ENCODE measurements at regions not wholly inside any gene's neighbourhood (a gene's known extent, or its start where the extent isn't known, plus 50 kb on each side); places are given as distances from the start of the nearest gene placed in this dataset.
"Not testable (repeated sequence)": the region's sequence is repeated elsewhere in the genome, so short reads cannot be mapped to it uniquely, and the experiment has no call there.

DNA sequence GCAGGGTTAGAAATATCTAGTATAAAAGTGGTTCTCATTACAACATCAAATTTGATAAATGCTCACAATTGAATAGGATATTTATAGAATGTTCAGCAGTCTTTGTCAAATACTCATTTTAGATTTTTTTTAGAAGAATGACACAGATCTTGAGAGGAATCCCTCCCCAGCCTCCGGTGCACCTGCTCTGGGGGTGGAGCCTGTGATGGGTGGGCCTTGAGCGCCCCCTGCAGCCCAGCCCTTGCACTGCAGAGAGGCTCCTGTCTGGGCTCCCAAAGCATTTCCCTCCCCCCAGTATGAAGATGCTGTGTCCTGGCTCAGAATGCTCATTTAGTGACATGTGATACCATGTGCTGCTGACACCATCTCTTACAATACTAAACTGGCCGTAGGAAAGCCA, 792.3 kb downstream of the TMEM121 start:
- peaks cover 39% of the 10 kb centered on the region for H3K27me3 ChIP-seq (replicated peaks; ENCODE audit: insufficient read depth, low read depth, low read length, poor library complexity)
- intact Hi-C loops (cut with micrococcal nuclease; ENCODE audit: unreplicated experiment): no loop called here
- no peak overlapping the region for H3K4me3 ChIP-seq (ENCODE audit: low read depth, low read length, poor library complexity, severe bottlenecking)
- DNase-seq (ENCODE audit: low spot score): peak; percentile 15
- TF ChIP-seq CTCF (conservative IDR thresholded peaks at IDR 0.05; ENCODE audit: low read depth, low read length) (peak; percentile 69), EZH2 (IDR thresholded peaks at IDR 0.05; ENCODE audit: borderline replicate concordance, low read depth, low read length, poor library complexity, severe bottlenecking) (no peak)
- H3K4me1 ChIP-seq (ENCODE audit: insufficient read depth, low read length, poor library complexity, severe bottlenecking): no peaks in the 10 kb centered on the region
- POLR2A ChIA-PET (ENCODE audit: low non-redundant PET): no interaction called here
- CTCF ChIA-PET: no interaction called here
- no peak overlapping the region for H3K27ac ChIP-seq (ENCODE audit: low read depth, low read length, poor library complexity, severe bottlenecking)
- no TSS peak for BruUV-seq (replicated peaks)
- H3K36me3 ChIP-seq (ENCODE audit: insufficient read depth, low read length, poor library complexity, severe bottlenecking): no peaks in the 10 kb centered on the region
- H3K9me3 ChIP-seq (ENCODE audit: low read depth, low read length, poor library complexity, severe bottlenecking): no peaks in the 10 kb centered on the region

DNA sequence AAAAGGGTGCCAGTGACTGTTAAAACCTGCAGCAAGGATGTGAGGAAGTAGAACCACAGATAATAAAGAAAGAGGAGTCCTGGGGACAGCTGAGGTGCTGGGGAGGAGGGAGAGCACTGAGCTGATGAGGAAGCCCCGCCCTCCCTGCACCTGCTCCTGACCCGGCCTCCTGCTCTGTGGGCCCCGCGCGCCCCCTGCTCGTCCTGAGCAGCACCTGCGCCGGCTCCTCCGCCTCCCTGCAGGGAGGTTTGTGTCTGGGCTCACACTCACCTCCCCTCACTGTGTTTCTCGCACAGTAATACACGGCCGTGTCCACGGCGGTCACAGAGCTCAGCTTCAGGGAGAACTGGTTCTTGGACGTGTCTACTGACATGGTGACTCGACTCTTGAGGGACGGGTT, 797.6 kb downstream of the TMEM121 start:
- POLR2A ChIA-PET (ENCODE audit: low non-redundant PET); H3K9me3 ChIP-seq (ENCODE audit: low read depth, low read length, poor library complexity, severe bottlenecking); intact Hi-C loops (cut with micrococcal nuclease; ENCODE audit: unreplicated experiment); H3K4me3 ChIP-seq (ENCODE audit: low read depth, low read length, poor library complexity, severe bottlenecking); H3K36me3 ChIP-seq (ENCODE audit: insufficient read depth, low read length, poor library complexity, severe bottlenecking); H3K27ac ChIP-seq (ENCODE audit: low read depth, low read length, poor library complexity, severe bottlenecking); CTCF ChIA-PET; H3K4me1 ChIP-seq (ENCODE audit: insufficient read depth, low read length, poor library complexity, severe bottlenecking); DNase-seq (ENCODE audit: low spot score); BruUV-seq (replicated peaks): not testable (repeated sequence)
- H3K27me3 ChIP-seq (replicated peaks; ENCODE audit: insufficient read depth, low read depth, low read length, poor library complexity): peaks cover 85% of the 10 kb centered on the region
- peak; percentile 33; the same call in 1 of the 2 replicates for TF ChIP-seq CTCF (conservative IDR thresholded peaks at IDR 0.05; ENCODE audit: low read depth, low read length)

DNA sequence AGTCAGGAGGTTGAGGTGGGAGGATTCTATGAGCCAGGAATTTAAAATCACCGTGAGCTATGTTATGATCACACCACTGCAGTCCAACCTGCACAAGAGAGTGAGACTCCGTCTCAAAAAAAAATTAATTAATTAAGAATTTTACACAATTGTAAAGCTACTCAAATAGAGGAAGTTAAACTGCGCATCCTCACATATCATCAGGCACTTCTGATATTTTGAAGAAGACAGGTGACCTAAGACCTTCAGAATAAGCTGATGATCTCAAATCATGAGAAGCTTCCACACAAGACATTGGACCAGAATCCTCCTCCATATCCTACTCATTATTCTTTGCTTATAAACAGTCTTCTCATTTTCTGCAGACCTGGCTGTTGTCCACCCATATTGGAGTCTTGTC, 800.9 kb downstream of the TMEM121 start:
- Histone ChIP-seq H3K27me3 (replicated peaks; ENCODE audit: insufficient read depth, low read depth, low read length, poor library complexity) (peaks cover 93% of the 10 kb centered on the region), H3K4me3 (ENCODE audit: low read depth, low read length, poor library complexity, severe bottlenecking) (no peak overlapping the region), H3K36me3 (ENCODE audit: insufficient read depth, low read length, poor library complexity, severe bottlenecking) (no peaks in the 10 kb centered on the region), H3K27ac (ENCODE audit: low read depth, low read length, poor library complexity, severe bottlenecking) (no peak overlapping the region), H3K4me1 (ENCODE audit: insufficient read depth, low read length, poor library complexity, severe bottlenecking) (no peaks in the 10 kb centered on the region), H3K9me3 (ENCODE audit: low read depth, low read length, poor library complexity, severe bottlenecking) (no peaks in the 10 kb centered on the region)
- ChIA-PET CTCF (interaction anchor here (0.6 to 1.0 kb wide), 4 partner anchors 10 to 109 kb away, joined by 4 to 10 read pairs (median 6); no protein-coding TSS in a partner anchor), POLR2A (ENCODE audit: low non-redundant PET) (no interaction called here)
- BruUV-seq (replicated peaks): no TSS peak
- intact Hi-C loops (cut with micrococcal nuclease; ENCODE audit: unreplicated experiment): loop anchor here (1.0 kb wide), 1 partner anchor 24 kb away; no protein-coding TSS in a partner anchor
- DNase-seq (ENCODE audit: low spot score): no peak
- TF ChIP-seq CTCF (conservative IDR thresholded peaks at IDR 0.05; ENCODE audit: low read depth, low read length) (no peak), EZH2 (IDR thresholded peaks at IDR 0.05; ENCODE audit: borderline replicate concordance, low read depth, low read length, poor library complexity, severe bottlenecking) (no peak)

DNA sequence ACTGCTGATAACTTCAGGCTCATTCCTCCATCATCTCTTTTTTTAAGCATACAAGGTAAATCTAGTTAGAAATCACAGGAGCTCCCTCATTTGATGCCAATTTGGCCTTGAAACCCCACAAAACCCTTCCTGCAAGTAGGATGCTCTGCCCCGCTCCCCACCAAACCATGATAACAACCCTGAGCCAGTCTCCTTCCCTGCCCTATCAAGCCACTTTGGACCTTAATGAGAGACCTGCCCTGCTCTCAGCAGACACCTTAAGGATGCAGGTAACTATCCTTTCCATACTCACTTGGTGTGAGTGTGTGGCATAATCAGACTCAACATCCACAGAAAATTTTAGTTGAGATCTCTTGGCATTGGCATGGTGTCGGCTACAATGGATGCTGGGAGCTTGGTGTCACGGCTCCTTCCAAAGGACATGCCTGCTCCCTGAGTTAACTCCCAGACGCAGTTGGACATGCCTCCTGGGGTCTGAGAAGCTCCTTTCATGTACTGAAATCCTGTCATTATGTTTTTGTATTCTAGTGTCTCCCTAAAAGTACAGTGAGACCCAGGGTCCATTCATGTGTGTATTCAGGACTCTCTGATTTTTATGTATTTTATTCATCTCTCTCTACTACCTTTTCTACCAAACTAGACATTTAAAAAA, 801.4 kb downstream of the TMEM121 start:
- H3K4me3 ChIP-seq (ENCODE audit: low read depth, low read length, poor library complexity, severe bottlenecking); H3K4me1 ChIP-seq (ENCODE audit: insufficient read depth, low read length, poor library complexity, severe bottlenecking); POLR2A ChIA-PET (ENCODE audit: low non-redundant PET); DNase-seq (ENCODE audit: low spot score); H3K27ac ChIP-seq (ENCODE audit: low read depth, low read length, poor library complexity, severe bottlenecking); H3K9me3 ChIP-seq (ENCODE audit: low read depth, low read length, poor library complexity, severe bottlenecking); H3K36me3 ChIP-seq (ENCODE audit: insufficient read depth, low read length, poor library complexity, severe bottlenecking); BruUV-seq (replicated peaks): not testable (repeated sequence)
- CTCF ChIA-PET: interaction anchor here (0.7 kb wide), 1 partner anchor 108 kb away, joined by 4 read pairs; no protein-coding TSS in a partner anchor
- intact Hi-C loops (cut with micrococcal nuclease; ENCODE audit: unreplicated experiment): loop anchor here (1.0 kb wide), 1 partner anchor 23 kb away; no protein-coding TSS in a partner anchor
- H3K27me3 ChIP-seq (replicated peaks; ENCODE audit: insufficient read depth, low read depth, low read length, poor library complexity): peaks cover 90% of the 10 kb centered on the region

GRCh38 chr14:106329243-106329642, 802.9 kb downstream of the TMEM121 start:
- intact Hi-C loops (cut with micrococcal nuclease; ENCODE audit: unreplicated experiment); H3K36me3 ChIP-seq (ENCODE audit: insufficient read depth, low read length, poor library complexity, severe bottlenecking); H3K4me3 ChIP-seq (ENCODE audit: low read depth, low read length, poor library complexity, severe bottlenecking); H3K9me3 ChIP-seq (ENCODE audit: low read depth, low read length, poor library complexity, severe bottlenecking); H3K4me1 ChIP-seq (ENCODE audit: insufficient read depth, low read length, poor library complexity, severe bottlenecking); H3K27ac ChIP-seq (ENCODE audit: low read depth, low read length, poor library complexity, severe bottlenecking); BruUV-seq (replicated peaks); DNase-seq (ENCODE audit: low spot score); CTCF ChIA-PET; POLR2A ChIA-PET (ENCODE audit: low non-redundant PET): not testable (repeated sequence)
- peaks cover 92% of the 10 kb centered on the region for H3K27me3 ChIP-seq (replicated peaks; ENCODE audit: insufficient read depth, low read depth, low read length, poor library complexity)
